Mucosa of descending colon (tissue), 3 donors: ENCODE measurements at regions not wholly inside any gene's neighbourhood (a gene's known extent, or its start where the extent isn't known, plus 50 kb on each side); places are given as distances from the start of the nearest gene placed in this dataset.

Experiments used
- ATAC-seq: fragments of 200-7000 bp; cut with Tn5 transposase; one replicate; pipeline ENCODE4 v1.9.1; 2020; ENCODE audit warnings: mild to moderate bottlenecking, moderate library complexity
- DNase-seq, 3 donors: peaks; one replicate each; pipeline ENCODE4 v3.0.0-alpha.2; 2020
- H3K36me3 ChIP-seq: fragments of 200-600 bp; one replicate; pipeline ENCODE4 v1.8.0; 2021; ENCODE audit warnings: low read depth, mild to moderate bottlenecking
- H3K4me1 ChIP-seq: fragments of 200-600 bp; one replicate; pipeline ENCODE4 v1.8.0; 2021; ENCODE audit warnings: low read depth, mild to moderate bottlenecking
- H3K4me3 ChIP-seq: fragments of 200-600 bp; one replicate; pipeline ENCODE4 v1.8.0; 2021; ENCODE audit warnings: mild to moderate bottlenecking
- H3K9me3 ChIP-seq: fragments of 200-600 bp; one replicate; pipeline ENCODE4 v1.8.0; 2021; ENCODE audit warnings: mild to moderate bottlenecking
- intact Hi-C, 2 donors: fragments of 100-400 bp; cut with DNase I in 1 of 2; cut with micrococcal nuclease in 1 of 2; formaldehyde crosslinking; loops; one replicate each; pipeline versions ENCODE4 v1.11.0 to v1.11.1; 2022; cut with DNase I, micrococcal nuclease
- TF ChIP-seq, protein P1 (sequence below): fragments of 200-600 bp; IDR thresholded peaks from one replicate; pipeline ENCODE4 v1.8.0; 2022; ENCODE audit warnings: antibody characterized with exemption, mild to moderate bottlenecking
- donor health status: DM: no; HTN: no; CAD: no; lungs with moderate emphysema.
- donor health status: DM: no; HTN: no; CAD: no.
- donor health status: DM: no; HTN: yes; CAD: no.

DNA sequence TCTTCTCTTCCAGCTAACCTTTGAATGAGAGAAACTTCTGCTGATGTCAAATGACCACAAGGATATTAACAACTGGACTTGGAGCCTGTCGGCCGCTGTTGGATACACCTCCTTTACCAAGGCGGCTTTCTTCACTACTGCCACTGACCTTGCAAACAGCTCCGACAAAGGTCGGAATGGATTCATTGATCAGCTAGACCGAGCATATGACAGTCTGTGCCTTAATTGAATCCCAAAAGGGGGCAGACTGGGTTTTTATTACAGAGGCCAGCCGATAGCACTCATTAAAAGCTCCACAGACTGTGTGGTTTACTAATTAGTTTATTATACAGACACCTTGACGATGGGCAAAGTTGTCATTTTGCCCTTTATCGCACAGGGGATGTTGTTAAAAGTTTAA lies 394.5 kb downstream of the RERGL start:
- H3K4me3 ChIP-seq: no peak overlapping the region
- ATAC-seq: no peak
- intact Hi-C loops: no loop called here
- peaks cover 2% of the 10 kb centered on the region for H3K9me3 ChIP-seq
- TF ChIP-seq, protein P1, sequence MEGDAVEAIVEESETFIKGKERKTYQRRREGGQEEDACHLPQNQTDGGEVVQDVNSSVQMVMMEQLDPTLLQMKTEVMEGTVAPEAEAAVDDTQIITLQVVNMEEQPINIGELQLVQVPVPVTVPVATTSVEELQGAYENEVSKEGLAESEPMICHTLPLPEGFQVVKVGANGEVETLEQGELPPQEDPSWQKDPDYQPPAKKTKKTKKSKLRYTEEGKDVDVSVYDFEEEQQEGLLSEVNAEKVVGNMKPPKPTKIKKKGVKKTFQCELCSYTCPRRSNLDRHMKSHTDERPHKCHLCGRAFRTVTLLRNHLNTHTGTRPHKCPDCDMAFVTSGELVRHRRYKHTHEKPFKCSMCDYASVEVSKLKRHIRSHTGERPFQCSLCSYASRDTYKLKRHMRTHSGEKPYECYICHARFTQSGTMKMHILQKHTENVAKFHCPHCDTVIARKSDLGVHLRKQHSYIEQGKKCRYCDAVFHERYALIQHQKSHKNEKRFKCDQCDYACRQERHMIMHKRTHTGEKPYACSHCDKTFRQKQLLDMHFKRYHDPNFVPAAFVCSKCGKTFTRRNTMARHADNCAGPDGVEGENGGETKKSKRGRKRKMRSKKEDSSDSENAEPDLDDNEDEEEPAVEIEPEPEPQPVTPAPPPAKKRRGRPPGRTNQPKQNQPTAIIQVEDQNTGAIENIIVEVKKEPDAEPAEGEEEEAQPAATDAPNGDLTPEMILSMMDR: no peak
- no peak for DNase-seq
- no peaks in the 10 kb centered on the region for H3K36me3 ChIP-seq
- no peaks in the 10 kb centered on the region for H3K4me1 ChIP-seq

DNA sequence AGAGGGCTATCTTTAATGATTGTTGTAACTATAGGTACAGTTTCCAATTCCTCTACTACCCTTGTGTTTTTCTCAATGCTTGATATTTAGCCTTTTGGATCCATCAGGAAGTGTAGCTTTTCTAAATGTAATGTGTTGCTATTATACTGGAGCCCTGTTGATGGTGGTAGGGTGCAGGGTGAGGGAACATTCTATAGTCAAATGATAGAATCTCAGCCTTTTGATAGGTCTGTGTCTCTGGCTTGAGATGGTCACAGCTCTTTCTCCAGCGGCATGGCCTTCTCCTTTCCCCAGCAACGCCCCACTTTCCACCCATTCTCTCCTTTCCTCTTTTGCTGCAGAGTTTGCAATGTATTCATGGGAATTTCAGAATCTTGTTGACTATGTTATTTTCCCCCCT lies 398.6 kb downstream of the RERGL start:
- no peak for DNase-seq
- Histone ChIP-seq H3K4me3 (no peak overlapping the region), H3K36me3 (no peaks in the 10 kb centered on the region), H3K4me1 (no peaks in the 10 kb centered on the region), H3K9me3 (peaks cover 7% of the 10 kb centered on the region)
- no peak for ATAC-seq
- TF ChIP-seq, protein P1: no peak
- intact Hi-C loops: no loop called here

DNA sequence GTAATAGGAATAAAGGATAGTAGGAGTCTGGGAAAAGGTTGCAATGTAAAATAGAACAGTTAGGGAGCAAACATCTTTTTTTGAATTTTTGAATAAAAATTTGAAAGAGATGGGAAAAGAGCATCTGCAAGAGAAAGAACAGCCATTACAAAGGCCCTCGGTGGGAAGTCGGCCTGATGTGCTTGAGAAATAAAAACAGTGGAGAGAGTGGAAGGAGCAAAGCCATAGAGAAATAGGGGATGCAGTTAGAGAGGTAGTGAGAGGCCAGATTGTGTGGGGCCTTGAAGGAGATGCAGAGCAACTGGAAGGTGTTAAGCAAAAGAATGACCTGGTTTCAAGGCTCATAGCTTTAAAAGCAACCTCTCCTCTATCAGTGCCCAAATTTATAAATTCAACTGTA lies 409.8 kb downstream of the RERGL start:
- no peaks in the 10 kb centered on the region for H3K36me3 ChIP-seq
- TF ChIP-seq, protein P1: no peak
- no peak overlapping the region for H3K4me3 ChIP-seq
- no peaks in the 10 kb centered on the region for H3K4me1 ChIP-seq
- no peak for ATAC-seq
- intact Hi-C loops: no loop called here
- H3K9me3 ChIP-seq: no peaks in the 10 kb centered on the region
- DNase-seq: no peak

DNA sequence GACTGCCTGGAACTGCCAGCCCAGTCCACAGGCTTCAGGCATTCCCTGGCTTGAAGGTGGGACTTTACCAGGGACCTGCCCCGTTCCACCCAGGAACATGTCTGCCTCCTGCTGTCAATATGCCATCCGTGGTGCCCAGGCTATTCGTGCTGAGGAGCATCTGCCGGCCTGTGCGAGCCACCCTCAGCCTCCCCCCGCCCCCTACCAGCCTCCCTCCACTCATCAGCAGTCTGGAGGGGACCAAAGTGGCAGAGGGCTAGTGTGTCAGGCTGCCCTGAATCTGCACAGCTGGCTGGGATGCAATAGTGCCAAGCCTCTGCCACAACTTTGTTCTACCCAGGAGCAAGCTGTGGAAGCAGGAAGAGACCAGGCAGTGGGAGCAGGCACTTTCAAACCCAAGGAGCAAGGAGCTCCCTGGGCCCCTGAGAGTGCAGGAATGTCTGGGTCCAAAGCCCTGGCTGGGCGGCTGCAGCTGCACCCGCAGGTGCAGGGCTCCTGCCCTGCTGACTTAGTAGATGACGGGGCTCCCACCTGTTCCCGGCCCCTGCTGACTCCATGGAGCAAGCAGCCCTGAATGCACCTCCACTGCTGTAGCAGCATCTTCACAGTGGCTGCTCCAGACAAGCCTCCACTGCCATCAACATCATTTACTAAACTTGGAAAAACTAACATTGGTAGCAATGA lies 423.2 kb downstream of the RERGL start:
- TF ChIP-seq, protein P1: no peak
- DNase-seq: no peak
- Histone ChIP-seq H3K4me1 (no peaks in the 10 kb centered on the region), H3K4me3 (no peak overlapping the region), H3K9me3 (peaks cover 2% of the 10 kb centered on the region), H3K36me3 (no peaks in the 10 kb centered on the region)
- intact Hi-C loops: no loop called here
- no peak for ATAC-seq

DNA sequence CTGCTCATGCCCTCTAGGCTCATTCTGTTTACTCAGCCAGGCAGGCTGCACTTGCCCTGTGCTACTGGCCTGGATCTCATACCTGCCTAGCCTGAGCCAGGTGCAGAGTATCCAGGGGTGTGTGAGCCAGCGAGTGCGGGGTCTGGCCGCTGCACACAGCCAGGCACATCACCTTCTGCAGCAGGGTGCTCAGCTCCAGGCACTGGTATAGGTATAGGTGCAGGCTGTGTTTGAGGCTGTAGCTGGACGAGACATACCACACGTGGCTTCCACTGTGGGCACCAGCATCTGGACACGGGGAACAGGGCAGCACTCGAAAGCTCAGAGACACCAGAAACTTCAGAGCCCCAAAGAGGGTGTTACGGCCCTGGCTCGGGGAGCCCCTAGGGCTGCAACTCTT lies 424.2 kb downstream of the RERGL start:
- no peak for ATAC-seq
- TF ChIP-seq, protein P1: no peak

DNA sequence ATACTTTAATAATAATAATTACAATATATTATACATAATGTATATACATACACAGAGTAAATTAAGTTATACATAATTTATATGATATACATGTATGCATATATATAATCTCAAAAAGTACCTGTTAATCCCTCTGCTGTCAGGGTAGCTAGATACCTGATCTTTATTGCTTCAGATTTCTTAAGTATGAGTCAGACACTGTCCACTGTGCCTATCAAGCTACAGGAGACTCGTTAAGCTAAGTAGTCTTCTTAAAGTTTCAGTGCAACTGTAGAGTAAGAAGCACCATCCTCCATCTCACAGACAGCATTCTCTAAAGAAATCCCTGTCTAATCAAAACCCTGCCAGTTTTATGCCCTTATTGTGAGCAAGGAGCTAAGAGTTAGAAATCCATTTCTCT lies 428.7 kb downstream of the RERGL start:
- no peak for ATAC-seq
- no peak overlapping the region for H3K4me3 ChIP-seq
- TF ChIP-seq, protein P1: no peak
- intact Hi-C loops: no loop called here
- no peaks in the 10 kb centered on the region for H3K4me1 ChIP-seq
- H3K9me3 ChIP-seq: peaks cover 2% of the 10 kb centered on the region
- H3K36me3 ChIP-seq: no peaks in the 10 kb centered on the region
- DNase-seq: no peak

More for the DNA sequence above, 424.2 kb downstream of the RERGL start:
- intact Hi-C loops: no loop called here
- no peaks in the 10 kb centered on the region for H3K4me1 ChIP-seq
- no peaks in the 10 kb centered on the region for H3K36me3 ChIP-seq
- H3K9me3 ChIP-seq: peaks cover 2% of the 10 kb centered on the region
- no peak for DNase-seq
- H3K4me3 ChIP-seq: no peak overlapping the region
